Esophagus (tissue), 2 donors: ENCODE measurements at regions not wholly inside any gene's neighbourhood (a gene's known extent, or its start where the extent isn't known, plus 50 kb on each side); places are given as distances from the start of the nearest gene placed in this dataset.
"Not testable (repeated sequence)": the region's sequence is repeated elsewhere in the genome, so short reads cannot be mapped to it uniquely, and the experiment has no call there.

ENCODE experiments used
- H3K27ac ChIP-seq, 2 donors: one replicate each; pipeline ENCODE4 v1.5.1; 2013; ENCODE audit warnings: low read depth in 2 of 2, mild to moderate bottlenecking in 2 of 2, inconsistent platforms in 1 of 2, low read length in 1 of 2, moderate library complexity in 1 of 2
- H3K27me3 ChIP-seq, 2 donors: one replicate each; pipeline ENCODE4 v1.6.1; 2013; ENCODE audit warnings: low read length in 2 of 2, control low read depth in 1 of 2, mild to moderate bottlenecking in 1 of 2; ENCODE audit not compliant: insufficient read depth in 2 of 2, control insufficient read depth in 1 of 2
- H3K36me3 ChIP-seq, 2 donors: one replicate each; pipeline ENCODE4 v1.6.1; 2013; ENCODE audit warnings: low read length in 1 of 2; ENCODE audit not compliant: control insufficient read depth in 2 of 2, insufficient read depth in 2 of 2
- H3K4me1 ChIP-seq, 2 donors: one replicate each; pipeline ENCODE4 v1.6.1; 2013; ENCODE audit warnings: low read length in 1 of 2; ENCODE audit not compliant: control insufficient read depth in 2 of 2, insufficient read depth in 2 of 2
- H3K4me3 ChIP-seq, 2 donors: one replicate each; pipeline ENCODE4 v1.5.1; 2013; ENCODE audit warnings: low read length in 2 of 2, mild to moderate bottlenecking in 2 of 2, low read depth in 1 of 2, moderate library complexity in 1 of 2
- H3K9me3 ChIP-seq, 2 donors: one replicate each; pipeline ENCODE4 v1.6.1; 2013; ENCODE audit warnings: mild to moderate bottlenecking in 2 of 2, low read depth in 1 of 2, low read length in 1 of 2, moderate library complexity in 1 of 2; ENCODE audit not compliant: control insufficient read depth in 2 of 2, insufficient read depth in 1 of 2
- WGBS, 2 donors: extraction: QIAGEN DNeasy Blood & Tissue Kit; methylation state at CpG; one replicate each; pipeline ENCODE4 v1.1.7; 2013; 5-methylcytosine and 5-hydroxymethylcytosine counted together
- donor health status: healthy with polysubstance abuse.
- donor health status: Bipolar disorder and iron deficiency.

DNA sequence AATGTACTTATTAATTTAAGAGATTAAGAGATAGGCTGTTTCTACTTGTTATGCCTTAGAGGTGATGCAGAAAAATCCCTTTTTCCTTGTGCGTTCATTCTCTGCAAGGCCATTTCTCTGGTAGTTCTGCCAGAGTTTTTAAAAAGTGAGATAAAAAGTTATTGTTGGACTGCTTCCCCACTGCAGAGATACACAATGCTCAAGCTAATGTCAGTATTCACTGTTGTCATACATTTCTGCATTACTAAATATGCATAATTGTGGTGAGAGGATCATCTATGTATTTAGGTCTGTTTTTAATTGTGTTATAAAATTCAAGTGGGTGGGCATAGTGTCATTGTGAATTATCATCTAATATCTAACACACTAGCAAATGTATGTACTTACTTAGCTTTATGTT is 600.4 kb downstream of the HTR1B start:
- no peaks in the 10 kb centered on the region for H3K4me1 ChIP-seq
- 0 to 36% methylated on average over 1 of the region's 1 CpG for WGBS, 2 donors
- H3K27me3 ChIP-seq: no peaks in the 10 kb centered on the region
- H3K4me3 ChIP-seq: no peak overlapping the region
- no peaks in the 10 kb centered on the region for H3K36me3 ChIP-seq
- H3K9me3 ChIP-seq: no peaks in the 10 kb centered on the region
- H3K27ac ChIP-seq: no peak overlapping the region

DNA sequence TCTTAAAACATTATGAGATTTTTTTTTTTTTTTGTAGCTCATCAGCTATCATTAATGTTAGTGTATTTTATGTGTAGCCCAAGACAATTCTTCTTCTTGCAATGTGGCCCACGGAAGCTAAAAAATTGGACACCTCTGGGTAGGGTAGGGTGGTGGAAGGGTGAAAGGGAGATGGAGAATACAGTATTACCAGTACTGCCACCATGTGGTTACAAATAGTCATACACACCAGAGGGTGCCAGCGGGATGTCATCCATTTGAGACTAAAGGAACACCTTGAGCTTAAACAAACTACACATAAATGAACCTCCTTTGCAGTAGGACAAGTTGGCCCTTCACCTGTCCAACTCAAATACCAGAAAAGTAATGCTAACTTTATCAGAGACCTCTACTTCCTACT is 601.9 kb downstream of the HTR1B start:
- Histone ChIP-seq H3K9me3 (no peaks in the 10 kb centered on the region), H3K4me3 (no peak overlapping the region), H3K27ac (no peak overlapping the region), H3K36me3 (no peaks in the 10 kb centered on the region), H3K27me3 (no peaks in the 10 kb centered on the region), H3K4me1 (no peaks in the 10 kb centered on the region)
- 44 to 63% methylated on average over 2 of the region's 2 CpGs for WGBS, 2 donors

GRCh38 chr6:76856065-76856464 is 607.2 kb downstream of the HTR1B start:
- H3K27ac ChIP-seq: no peak overlapping the region
- H3K9me3 ChIP-seq: no peaks in the 10 kb centered on the region
- no peaks in the 10 kb centered on the region for H3K36me3 ChIP-seq
- H3K4me1 ChIP-seq: no peaks in the 10 kb centered on the region
- H3K4me3 ChIP-seq: no peak overlapping the region
- H3K27me3 ChIP-seq: no peaks in the 10 kb centered on the region
- 62 to 90% methylated on average over 5 of the region's 5 CpGs for WGBS, 2 donors

GRCh38 chr6:76852776-76853175 is 610.5 kb downstream of the HTR1B start:
- Histone ChIP-seq H3K4me3 (no peak overlapping the region), H3K27ac (no peak overlapping the region), H3K9me3 (no peaks in the 10 kb centered on the region), H3K4me1 (no peaks in the 10 kb centered on the region), H3K36me3 (no peaks in the 10 kb centered on the region), H3K27me3 (no peaks in the 10 kb centered on the region)
- WGBS, 2 donors: 33 to 54% methylated on average over 1 of the region's 1 CpG

GRCh38 chr6:76849274-76849970 is 613.9 kb downstream of the HTR1B start:
- not testable (repeated sequence) for H3K27me3 ChIP-seq, H3K4me3 ChIP-seq, H3K36me3 ChIP-seq, H3K4me1 ChIP-seq, H3K27ac ChIP-seq, H3K9me3 ChIP-seq
- WGBS, 2 donors: 82 to 83% methylated on average over 9 of the region's 9 CpGs

DNA sequence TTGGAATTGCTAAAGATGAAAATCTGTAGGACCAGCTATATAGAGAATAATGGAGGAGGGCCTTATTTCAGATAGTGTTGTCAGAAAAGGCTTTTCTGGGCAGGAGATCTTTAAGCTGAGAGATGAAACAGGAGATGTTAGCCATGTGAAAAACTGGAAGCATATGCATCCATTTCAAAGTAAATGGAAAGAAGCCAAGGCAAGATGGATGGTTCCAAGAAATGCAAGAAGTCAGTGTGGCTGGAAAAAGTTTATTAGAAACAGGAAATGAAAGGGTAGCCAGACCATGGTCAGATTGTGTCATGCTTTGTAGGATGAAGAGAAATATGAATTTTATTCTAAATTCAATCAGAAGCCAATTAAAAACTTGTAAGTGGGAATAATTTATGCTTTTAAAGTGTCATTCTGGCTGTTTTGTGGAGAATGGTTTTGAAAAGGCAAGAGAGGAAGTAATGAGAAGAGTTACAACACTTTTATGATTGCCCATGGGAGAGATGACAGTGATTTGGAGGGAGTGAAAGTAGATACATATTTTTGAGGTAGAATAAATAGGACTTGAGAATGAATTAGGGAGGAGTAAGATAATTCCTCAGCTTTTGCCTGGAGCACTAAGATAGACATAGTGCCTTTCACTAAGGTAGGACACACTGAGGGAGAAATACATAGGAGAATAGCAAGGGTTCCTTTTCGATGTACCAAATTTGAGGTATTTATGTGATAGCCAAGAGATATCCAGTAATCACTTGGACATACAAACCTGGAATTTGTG is 620.1 kb downstream of the HTR1B start:
- H3K9me3 ChIP-seq: no peaks in the 10 kb centered on the region
- no peak overlapping the region for H3K4me3 ChIP-seq
- H3K4me1 ChIP-seq: no peaks in the 10 kb centered on the region
- no peaks in the 10 kb centered on the region for H3K36me3 ChIP-seq
- H3K27me3 ChIP-seq: no peaks in the 10 kb centered on the region
- WGBS, 2 donors: 0% methylated on average over 1 of the region's 1 CpG
- H3K27ac ChIP-seq: no peak overlapping the region

DNA sequence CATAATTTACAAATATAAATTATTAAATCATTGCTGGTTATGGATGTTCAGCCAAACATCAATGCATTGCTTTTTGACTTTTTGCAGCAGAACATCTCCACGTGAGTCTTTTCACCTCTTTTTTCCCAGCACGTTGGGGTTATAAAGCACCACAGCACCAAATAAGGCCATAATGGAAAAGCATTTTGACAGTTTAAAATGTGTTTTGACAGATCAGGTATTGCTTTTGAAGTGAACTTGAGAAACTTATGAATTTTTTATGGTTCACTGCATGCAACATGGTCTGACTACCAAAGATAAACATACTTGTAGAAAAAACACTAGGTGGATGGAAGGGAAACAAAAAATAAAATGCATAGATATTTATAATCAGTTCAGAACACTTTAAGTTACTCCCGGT is 622.4 kb downstream of the HTR1B start:
- H3K36me3 ChIP-seq: no peaks in the 10 kb centered on the region
- H3K4me3 ChIP-seq: no peak overlapping the region
- H3K9me3 ChIP-seq: no peaks in the 10 kb centered on the region
- no peaks in the 10 kb centered on the region for H3K4me1 ChIP-seq
- whole genome bisulfite sequencing, 2 donors: 58 to 65% methylated on average over 3 of the region's 3 CpGs
- no peak overlapping the region for H3K27ac ChIP-seq
- H3K27me3 ChIP-seq: no peaks in the 10 kb centered on the region

GRCh38 chr6:76840041-76840745 is 623.1 kb downstream of the HTR1B start:
- H3K4me3 ChIP-seq: no peak overlapping the region
- H3K36me3 ChIP-seq: no peaks in the 10 kb centered on the region
- WGBS, 2 donors: 68 to 81% methylated on average over 3 of the region's 3 CpGs
- no peaks in the 10 kb centered on the region for H3K9me3 ChIP-seq
- H3K27ac ChIP-seq: no peak overlapping the region
- H3K27me3 ChIP-seq: no peaks in the 10 kb centered on the region
- no peaks in the 10 kb centered on the region for H3K4me1 ChIP-seq

GRCh38 chr6:76839505-76839904 is 623.8 kb downstream of the HTR1B start:
- Histone ChIP-seq H3K4me3 (no peak overlapping the region), H3K27me3 (no peaks in the 10 kb centered on the region), H3K9me3 (no peaks in the 10 kb centered on the region), H3K4me1 (no peaks in the 10 kb centered on the region), H3K27ac (no peak overlapping the region), H3K36me3 (no peaks in the 10 kb centered on the region)
- 80 to 85% methylated on average over 2 of the region's 2 CpGs for WGBS, 2 donors
